ENCODE measurements at regions not wholly inside any gene's neighbourhood (a gene's known extent, or its start where the extent isn't known, plus 50 kb on each side); places are given as distances from the start of the nearest gene placed in this dataset.

GRCh38 chr11:101321222-101321621, 191.6 kb upstream of the PGR start:
- no peaks in the 10 kb centered on the region for H3K27me3 ChIP-seq (ENCODE audit: insufficient read depth, low read length)
- DNase-seq (ENCODE audit: insufficient read length, low spot score, missing footprints) = no peak
- no peaks in the 10 kb centered on the region for H3K79me2 ChIP-seq (ENCODE audit: insufficient read depth, low read length)
- H3K4me1 ChIP-seq (ENCODE audit: insufficient read depth, low read length) = no peaks in the 10 kb centered on the region
- no peaks in the 10 kb centered on the region for H3K9me3 ChIP-seq (ENCODE audit: low read depth, low read length)
- H3K27ac ChIP-seq (ENCODE audit: low read depth, low read length) = no peak overlapping the region
- no peak overlapping the region for H3K4me2 ChIP-seq (ENCODE audit: insufficient read depth, low read length)
- no peak overlapping the region for H2AFZ ChIP-seq (ENCODE audit: low read length)
- no peak for TF ChIP-seq CTCF (IDR thresholded peaks at IDR 0.05; ENCODE audit: extremely low read depth, low read depth, low read length)
- H4K20me1 ChIP-seq (ENCODE audit: insufficient read depth, low read length) = no peaks in the 10 kb centered on the region
- H3K4me3 ChIP-seq (ENCODE audit: insufficient read depth, low read length) = no peak overlapping the region
- H3K36me3 ChIP-seq (ENCODE audit: insufficient read depth, low read length) = no peaks in the 10 kb centered on the region

- H3K4me1 ChIP-seq (ENCODE audit: insufficient read depth, low read length) = no peaks in the 10 kb centered on the region
- H3K27me3 ChIP-seq (ENCODE audit: insufficient read depth, low read length) = no peaks in the 10 kb centered on the region
- no peak overlapping the region for H3K4me2 ChIP-seq (ENCODE audit: insufficient read depth, low read length)
- no peak for DNase-seq (ENCODE audit: insufficient read length, low spot score, missing footprints)
- H3K4me3 ChIP-seq (ENCODE audit: insufficient read depth, low read length) = no peak overlapping the region
- no peaks in the 10 kb centered on the region for H4K20me1 ChIP-seq (ENCODE audit: insufficient read depth, low read length)
- H2AFZ ChIP-seq (ENCODE audit: low read length) = no peak overlapping the region
- no peaks in the 10 kb centered on the region for H3K79me2 ChIP-seq (ENCODE audit: insufficient read depth, low read length)
- no peak for TF ChIP-seq CTCF (IDR thresholded peaks at IDR 0.05; ENCODE audit: extremely low read depth, low read depth, low read length)
- H3K27ac ChIP-seq (ENCODE audit: low read depth, low read length) = no peak overlapping the region
- H3K9me3 ChIP-seq (ENCODE audit: low read depth, low read length) = no peaks in the 10 kb centered on the region
- H3K36me3 ChIP-seq (ENCODE audit: insufficient read depth, low read length) = no peaks in the 10 kb centered on the region
Measured at GRCh38 chr11:101306721-101307120, 177.1 kb upstream of the PGR start.

- Histone ChIP-seq H4K20me1 (ENCODE audit: insufficient read depth, low read length) (no peaks in the 10 kb centered on the region), H3K79me2 (ENCODE audit: insufficient read depth, low read length) (no peaks in the 10 kb centered on the region), H3K27me3 (ENCODE audit: insufficient read depth, low read length) (no peaks in the 10 kb centered on the region), H3K4me3 (ENCODE audit: insufficient read depth, low read length) (no peak overlapping the region), H3K36me3 (ENCODE audit: insufficient read depth, low read length) (no peaks in the 10 kb centered on the region), H2AFZ (ENCODE audit: low read length) (no peak overlapping the region), H3K4me2 (ENCODE audit: insufficient read depth, low read length) (no peak overlapping the region), H3K9me3 (ENCODE audit: low read depth, low read length) (no peaks in the 10 kb centered on the region), H3K27ac (ENCODE audit: low read depth, low read length) (no peak overlapping the region), H3K4me1 (ENCODE audit: insufficient read depth, low read length) (no peaks in the 10 kb centered on the region)
- no peak for DNase-seq (ENCODE audit: insufficient read length, low spot score, missing footprints)
- no peak for TF ChIP-seq CTCF (IDR thresholded peaks at IDR 0.05; ENCODE audit: extremely low read depth, low read depth, low read length)
Measured at GRCh38 chr11:101305496-101305895, 175.9 kb upstream of the PGR start.

GRCh38 chr11:101299210-101299609, 169.6 kb upstream of the PGR start:
- TF ChIP-seq CTCF (IDR thresholded peaks at IDR 0.05; ENCODE audit: extremely low read depth, low read depth, low read length) = no peak
- H3K79me2 ChIP-seq (ENCODE audit: insufficient read depth, low read length) = no peaks in the 10 kb centered on the region
- H3K4me1 ChIP-seq (ENCODE audit: insufficient read depth, low read length) = no peaks in the 10 kb centered on the region
- H2AFZ ChIP-seq (ENCODE audit: low read length) = no peak overlapping the region
- H4K20me1 ChIP-seq (ENCODE audit: insufficient read depth, low read length) = no peaks in the 10 kb centered on the region
- H3K36me3 ChIP-seq (ENCODE audit: insufficient read depth, low read length) = no peaks in the 10 kb centered on the region
- no peak overlapping the region for H3K4me2 ChIP-seq (ENCODE audit: insufficient read depth, low read length)
- H3K4me3 ChIP-seq (ENCODE audit: insufficient read depth, low read length) = no peak overlapping the region
- H3K9me3 ChIP-seq (ENCODE audit: low read depth, low read length) = no peaks in the 10 kb centered on the region
- no peak overlapping the region for H3K27ac ChIP-seq (ENCODE audit: low read depth, low read length)
- no peaks in the 10 kb centered on the region for H3K27me3 ChIP-seq (ENCODE audit: insufficient read depth, low read length)
- DNase-seq (ENCODE audit: insufficient read length, low spot score, missing footprints) = no peak

Data from osteoblast (primary cell).